ENCODE measurements at regions not wholly inside any gene's neighbourhood (a gene's known extent, or its start where the extent isn't known, plus 50 kb on each side); places are given as distances from the start of the nearest gene placed in this dataset.

GRCh38 chr18:61282926-61283325 is 50.3 kb upstream of the CDH20 start:
- H3K36me3 ChIP-seq (ENCODE audit: low read depth) = no peaks in the 10 kb centered on the region
- no peaks in the 10 kb centered on the region for H3K27me3 ChIP-seq (ENCODE audit: insufficient read depth, poor library complexity, severe bottlenecking)
- ATAC-seq (ENCODE audit: low read depth) = no peak
- DNase-seq (ENCODE audit: low spot score) = no peak
- no peaks in the 10 kb centered on the region for H3K4me1 ChIP-seq (ENCODE audit: insufficient read depth, poor library complexity, severe bottlenecking)
- TF ChIP-seq CTCF (IDR thresholded peaks at IDR 0.05; ENCODE audit: poor library complexity, severe bottlenecking) = no peak
- no peak overlapping the region for H3K27ac ChIP-seq (ENCODE audit: poor library complexity, severe bottlenecking)
- no peaks in the 10 kb centered on the region for H3K9me3 ChIP-seq (ENCODE audit: severe bottlenecking)
- no peak overlapping the region for H3K4me3 ChIP-seq (ENCODE audit: severe bottlenecking)
